Nephron progenitor cell (in vitro differentiated cells): ENCODE measurements at regions not wholly inside any gene's neighbourhood (a gene's known extent, or its start where the extent isn't known, plus 50 kb on each side); places are given as distances from the start of the nearest gene placed in this dataset.

Experiments
- DNase-seq: peaks from one replicate; pipeline ENCODE4 v3.0.0; 2021
- H3K27ac Mint-ChIP-seq: 2 replicates; pipeline ENCODE4 v1.8.0; 2021; ENCODE audit warnings: mild to moderate bottlenecking, moderate library complexity, mixed read lengths
- H3K27me3 Mint-ChIP-seq: 2 replicates; pipeline ENCODE4 v1.8.0; 2021; ENCODE audit warnings: mild to moderate bottlenecking, low read depth, mixed read lengths; ENCODE audit not compliant: poor library complexity
- H3K36me3 Mint-ChIP-seq: 2 replicates; pipeline ENCODE4 v1.8.0; 2021; ENCODE audit warnings: low read depth, mixed read lengths
- H3K4me1 Mint-ChIP-seq: 2 replicates; pipeline ENCODE4 v1.8.0; 2021; ENCODE audit warnings: mixed read lengths
- H3K4me3 Mint-ChIP-seq: 2 replicates; pipeline ENCODE4 v1.8.0; 2021; ENCODE audit warnings: mild to moderate bottlenecking, moderate library complexity, mixed read lengths
- H3K9me3 Mint-ChIP-seq: 2 replicates; pipeline ENCODE4 v1.8.0; 2021; ENCODE audit warnings: mild to moderate bottlenecking, moderate library complexity, mixed read lengths
- TF ChIP-seq, protein P1 (sequence below): fragments of 200-600 bp; sonication (generic); IDR thresholded peaks from 2 replicates; pipeline ENCODE4 v1.5.0; 2021; ENCODE audit warnings: antibody characterized with exemption

DNA sequence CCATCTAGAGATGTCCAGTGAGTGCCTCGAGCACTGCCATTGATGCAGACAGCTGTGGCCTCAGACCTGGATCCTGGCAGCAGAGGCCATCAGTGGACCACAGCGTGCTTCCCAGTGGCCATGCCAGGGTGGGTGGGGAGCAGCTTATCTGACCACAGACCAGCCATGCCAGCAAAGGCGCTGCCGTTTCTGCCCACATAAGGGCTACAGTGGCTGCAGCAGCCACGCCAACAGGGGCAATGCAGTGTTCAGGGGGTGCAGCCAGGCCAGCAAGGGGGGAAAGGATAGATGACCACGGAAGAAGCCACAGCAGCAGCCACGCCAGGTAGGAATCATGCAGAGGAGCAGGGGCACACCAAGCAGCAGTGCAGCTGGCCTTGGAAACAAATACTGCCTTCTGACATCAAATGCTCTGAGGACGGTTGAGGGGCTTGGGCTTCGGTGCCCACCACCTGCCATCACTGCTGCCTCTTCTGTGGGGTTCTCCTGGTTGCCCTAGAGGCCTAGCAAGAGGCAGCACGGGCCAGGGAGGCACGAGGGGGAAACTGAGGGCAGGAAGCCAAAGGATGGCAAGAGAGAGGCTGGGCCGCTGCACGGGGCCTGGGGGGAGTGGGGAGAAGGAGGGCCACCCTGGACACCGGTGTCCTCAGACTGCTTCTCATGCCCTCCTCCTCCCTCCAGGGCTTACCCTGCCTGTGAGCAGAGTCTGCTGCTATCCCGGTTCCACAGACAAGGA, 94.7 kb upstream of the RUNX3 start:
- peaks cover 14% of the 10 kb centered on the region for H3K4me1 Mint-ChIP-seq
- TF ChIP-seq, protein P1, sequence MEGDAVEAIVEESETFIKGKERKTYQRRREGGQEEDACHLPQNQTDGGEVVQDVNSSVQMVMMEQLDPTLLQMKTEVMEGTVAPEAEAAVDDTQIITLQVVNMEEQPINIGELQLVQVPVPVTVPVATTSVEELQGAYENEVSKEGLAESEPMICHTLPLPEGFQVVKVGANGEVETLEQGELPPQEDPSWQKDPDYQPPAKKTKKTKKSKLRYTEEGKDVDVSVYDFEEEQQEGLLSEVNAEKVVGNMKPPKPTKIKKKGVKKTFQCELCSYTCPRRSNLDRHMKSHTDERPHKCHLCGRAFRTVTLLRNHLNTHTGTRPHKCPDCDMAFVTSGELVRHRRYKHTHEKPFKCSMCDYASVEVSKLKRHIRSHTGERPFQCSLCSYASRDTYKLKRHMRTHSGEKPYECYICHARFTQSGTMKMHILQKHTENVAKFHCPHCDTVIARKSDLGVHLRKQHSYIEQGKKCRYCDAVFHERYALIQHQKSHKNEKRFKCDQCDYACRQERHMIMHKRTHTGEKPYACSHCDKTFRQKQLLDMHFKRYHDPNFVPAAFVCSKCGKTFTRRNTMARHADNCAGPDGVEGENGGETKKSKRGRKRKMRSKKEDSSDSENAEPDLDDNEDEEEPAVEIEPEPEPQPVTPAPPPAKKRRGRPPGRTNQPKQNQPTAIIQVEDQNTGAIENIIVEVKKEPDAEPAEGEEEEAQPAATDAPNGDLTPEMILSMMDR, result no peak
- H3K4me3 Mint-ChIP-seq, result no peak overlapping the region
- no peak overlapping the region for H3K27ac Mint-ChIP-seq
- DNase-seq, result no peak
- no peaks in the 10 kb centered on the region for H3K36me3 Mint-ChIP-seq
- H3K9me3 Mint-ChIP-seq, result no peaks in the 10 kb centered on the region
- peaks cover 29% of the 10 kb centered on the region for H3K27me3 Mint-ChIP-seq

DNA sequence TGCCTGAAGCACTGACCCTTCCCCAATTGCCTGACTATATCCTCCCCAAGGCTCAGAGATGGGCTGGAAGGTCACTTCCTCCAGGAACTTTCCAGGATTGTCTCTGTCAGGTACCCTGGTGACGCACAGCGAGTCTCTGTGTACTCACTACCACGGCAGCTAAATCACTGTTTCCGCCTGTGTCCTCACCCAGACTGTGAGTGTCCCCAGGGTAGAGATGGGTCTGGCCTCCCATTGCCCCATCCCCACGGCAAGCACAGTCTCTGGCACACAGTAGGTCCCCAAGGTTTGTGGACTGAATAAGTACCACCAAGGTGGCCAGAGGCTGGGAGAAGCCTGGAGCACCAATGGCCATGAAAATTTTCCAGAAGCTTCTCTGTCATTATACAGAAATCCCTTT, 93.8 kb upstream of the RUNX3 start:
- Mint-ChIP-seq H3K27ac (no peak overlapping the region), H3K27me3 (peaks cover 23% of the 10 kb centered on the region)

DNA sequence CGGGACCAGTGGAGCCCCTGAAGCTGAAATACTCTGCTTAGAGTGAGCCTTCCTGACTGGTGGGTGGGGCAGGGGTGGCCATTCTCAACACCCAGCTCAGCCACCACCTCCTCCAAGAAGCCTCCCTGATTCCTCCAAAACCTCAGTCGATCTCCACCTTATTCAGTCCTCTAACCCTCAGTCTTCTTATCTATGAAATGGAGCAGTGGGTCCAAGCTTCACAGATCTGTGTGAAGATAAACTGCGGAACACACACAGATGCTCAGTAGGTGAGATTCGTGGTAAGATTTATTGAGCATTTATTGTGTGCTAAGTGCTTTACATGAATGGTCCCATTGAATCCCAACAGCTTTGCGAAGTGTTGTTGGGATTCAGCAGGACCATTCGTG, 93.1 kb upstream of the RUNX3 start:
- H3K4me1 Mint-ChIP-seq, result peaks cover 29% of the 10 kb centered on the region
- no peak for DNase-seq
- H3K27ac Mint-ChIP-seq, result no peak overlapping the region
- peaks cover 20% of the 10 kb centered on the region for H3K27me3 Mint-ChIP-seq
- no peaks in the 10 kb centered on the region for H3K9me3 Mint-ChIP-seq
- no peak overlapping the region for H3K4me3 Mint-ChIP-seq
- TF ChIP-seq, protein P1, result no peak
- H3K36me3 Mint-ChIP-seq, result no peaks in the 10 kb centered on the region

More for the DNA sequence above, 93.8 kb upstream of the RUNX3 start:
- no peak overlapping the region for H3K4me3 Mint-ChIP-seq
- H3K4me1 Mint-ChIP-seq, result peaks cover 24% of the 10 kb centered on the region
- DNase-seq, result no peak
- TF ChIP-seq, protein P1, result no peak
- H3K36me3 Mint-ChIP-seq, result no peaks in the 10 kb centered on the region
- H3K9me3 Mint-ChIP-seq, result no peaks in the 10 kb centered on the region

DNA sequence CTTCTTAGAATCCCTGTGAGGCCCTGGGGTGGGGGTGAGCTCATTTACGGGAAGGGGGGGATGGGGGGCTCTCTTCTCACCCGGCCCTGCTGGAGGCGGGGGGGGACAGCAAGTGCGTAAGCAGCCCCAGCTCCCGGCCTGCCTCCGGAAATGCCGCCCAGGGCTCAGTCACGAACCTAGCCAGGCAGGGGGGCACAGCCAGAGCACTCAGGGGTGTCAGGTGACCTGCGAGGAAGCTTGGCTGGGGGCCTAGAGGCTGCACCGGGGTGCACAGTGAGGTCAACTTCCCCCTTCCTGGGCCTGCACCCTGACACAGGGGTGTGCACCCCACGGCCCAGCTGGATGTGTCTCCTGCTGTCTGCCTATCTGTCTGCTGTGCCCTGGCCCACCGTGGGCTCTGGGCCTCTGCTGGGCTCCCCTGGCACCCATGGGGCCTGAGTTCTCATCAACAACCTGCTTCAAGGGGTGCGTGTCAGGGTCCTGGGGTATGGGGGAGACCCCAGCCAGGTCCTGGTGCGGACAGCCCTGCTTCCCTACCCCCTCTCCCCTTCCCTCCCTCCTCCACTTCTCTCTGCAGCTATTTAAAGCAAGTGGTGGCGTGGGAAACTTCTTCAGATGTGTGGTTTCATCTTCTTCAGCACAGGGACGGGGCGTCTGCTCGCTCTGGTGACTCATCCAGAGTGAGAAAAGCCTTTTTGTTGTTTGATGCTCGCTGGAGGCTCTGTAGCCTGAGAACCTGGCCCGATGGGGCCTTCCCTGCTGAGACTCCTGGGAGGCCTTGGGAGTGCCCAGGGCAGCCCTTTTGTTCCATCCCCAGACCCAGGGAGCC, 92.5 kb upstream of the RUNX3 start:
- peaks cover 20% of the 10 kb centered on the region for H3K27me3 Mint-ChIP-seq
- TF ChIP-seq, protein P1, result no peak
- no peak overlapping the region for H3K4me3 Mint-ChIP-seq
- no peaks in the 10 kb centered on the region for H3K36me3 Mint-ChIP-seq
- peaks cover 35% of the 10 kb centered on the region for H3K4me1 Mint-ChIP-seq
- no peak for DNase-seq
- no peak overlapping the region for H3K27ac Mint-ChIP-seq
- H3K9me3 Mint-ChIP-seq, result no peaks in the 10 kb centered on the region

DNA sequence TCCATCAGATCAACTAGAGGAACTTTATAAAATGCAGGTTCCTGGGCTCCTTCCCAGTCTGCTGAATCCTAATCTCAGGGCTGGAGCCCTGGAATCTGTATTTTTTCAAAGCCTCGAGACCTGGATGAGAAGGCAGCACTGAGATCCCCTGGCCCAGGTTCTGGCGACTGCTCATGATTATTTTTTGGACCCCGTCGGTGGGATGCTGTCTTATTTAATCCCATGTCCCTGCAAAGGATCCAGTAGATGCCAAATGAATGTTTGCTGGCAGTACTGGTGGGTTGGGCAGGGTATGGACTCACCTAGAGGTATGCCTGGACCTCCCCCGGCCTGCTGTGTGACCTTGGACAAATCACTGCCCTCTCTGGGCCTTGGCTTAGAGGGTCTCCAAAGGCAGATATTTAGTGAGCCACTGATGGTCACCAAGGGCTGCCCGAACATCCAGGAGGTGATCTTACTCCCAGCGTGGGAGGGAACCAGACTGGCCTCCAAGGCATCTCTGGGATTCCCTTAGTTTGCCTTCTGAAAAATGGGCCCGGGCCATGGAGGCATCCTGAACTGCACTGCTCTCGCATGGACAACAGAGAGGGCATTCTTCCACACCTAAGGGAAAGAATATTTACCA, 91.6 kb upstream of the RUNX3 start:
- no peaks in the 10 kb centered on the region for H3K36me3 Mint-ChIP-seq
- H3K9me3 Mint-ChIP-seq, result no peaks in the 10 kb centered on the region
- TF ChIP-seq, protein P1, result no peak
- peaks cover 42% of the 10 kb centered on the region for H3K4me1 Mint-ChIP-seq
- H3K4me3 Mint-ChIP-seq, result no peak overlapping the region
- H3K27ac Mint-ChIP-seq, result no peak overlapping the region
- no peak for DNase-seq
- peaks cover 13% of the 10 kb centered on the region for H3K27me3 Mint-ChIP-seq
